Fibroblast of the aortic adventitia (primary cell): ENCODE measurements at regions not wholly inside any gene's neighbourhood (a gene's known extent, or its start where the extent isn't known, plus 50 kb on each side); places are given as distances from the start of the nearest gene placed in this dataset.

Experiments
- DNase-seq: peaks from one replicate; pipeline ENCODE4 v3.0.0-alpha.2; 2010; ENCODE audit warnings: low read depth
- H3K4me3 ChIP-seq: 2 replicates; pipeline ENCODE4 v1.5.1; 2011; ENCODE audit warnings: low read depth, mild to moderate bottlenecking, control low read depth, low read length, moderate library complexity
- TF ChIP-seq, protein P1 (sequence below): IDR thresholded peaks from 2 replicates; pipeline ENCODE4 v1.5.1; 2011; ENCODE audit warnings: mild to moderate bottlenecking, low read length, control low read depth, inconsistent platforms; ENCODE audit not compliant: insufficient read depth

DNA sequence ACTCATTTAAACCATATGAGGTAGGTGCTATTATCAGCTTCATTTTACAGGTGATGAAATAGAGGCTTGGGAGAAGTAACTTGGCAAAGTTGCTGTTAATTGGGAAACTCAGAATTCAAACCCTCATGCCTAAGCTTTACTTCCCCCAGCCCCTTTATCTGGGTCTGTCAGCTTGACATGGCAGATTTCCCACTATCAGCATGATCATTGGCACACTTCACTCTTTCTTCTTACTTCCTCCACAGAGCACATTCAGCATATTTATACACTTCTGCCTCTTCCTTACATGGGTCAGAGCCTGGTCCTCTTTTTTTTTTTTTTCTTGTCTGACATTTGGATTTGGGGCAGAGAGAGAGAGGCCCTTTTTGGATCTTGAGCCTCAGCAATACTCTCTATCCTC, 56.5 kb upstream of the ARX start:
- TF ChIP-seq, protein P1, sequence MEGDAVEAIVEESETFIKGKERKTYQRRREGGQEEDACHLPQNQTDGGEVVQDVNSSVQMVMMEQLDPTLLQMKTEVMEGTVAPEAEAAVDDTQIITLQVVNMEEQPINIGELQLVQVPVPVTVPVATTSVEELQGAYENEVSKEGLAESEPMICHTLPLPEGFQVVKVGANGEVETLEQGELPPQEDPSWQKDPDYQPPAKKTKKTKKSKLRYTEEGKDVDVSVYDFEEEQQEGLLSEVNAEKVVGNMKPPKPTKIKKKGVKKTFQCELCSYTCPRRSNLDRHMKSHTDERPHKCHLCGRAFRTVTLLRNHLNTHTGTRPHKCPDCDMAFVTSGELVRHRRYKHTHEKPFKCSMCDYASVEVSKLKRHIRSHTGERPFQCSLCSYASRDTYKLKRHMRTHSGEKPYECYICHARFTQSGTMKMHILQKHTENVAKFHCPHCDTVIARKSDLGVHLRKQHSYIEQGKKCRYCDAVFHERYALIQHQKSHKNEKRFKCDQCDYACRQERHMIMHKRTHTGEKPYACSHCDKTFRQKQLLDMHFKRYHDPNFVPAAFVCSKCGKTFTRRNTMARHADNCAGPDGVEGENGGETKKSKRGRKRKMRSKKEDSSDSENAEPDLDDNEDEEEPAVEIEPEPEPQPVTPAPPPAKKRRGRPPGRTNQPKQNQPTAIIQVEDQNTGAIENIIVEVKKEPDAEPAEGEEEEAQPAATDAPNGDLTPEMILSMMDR: no peak
- H3K4me3 ChIP-seq: no peak overlapping the region

DNA sequence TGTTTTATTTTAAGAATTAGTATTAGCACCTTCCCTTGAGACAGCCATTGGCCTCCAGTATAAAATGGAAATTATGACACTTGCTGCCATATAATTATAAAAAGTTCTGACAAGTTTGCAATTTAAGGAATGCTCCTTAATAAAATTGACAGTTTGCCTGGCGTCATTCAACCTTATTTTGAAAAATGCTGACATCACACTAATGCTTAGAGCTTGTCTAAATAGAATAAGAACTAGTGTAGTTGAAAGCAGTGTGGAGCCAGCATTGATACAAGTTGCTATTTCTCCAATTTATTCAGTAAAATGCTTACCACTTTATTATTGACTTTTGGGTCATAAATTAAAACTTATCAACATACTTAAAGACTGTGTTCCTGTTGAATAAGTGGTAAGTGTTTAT, 54.3 kb upstream of the ARX start:
- H3K4me3 ChIP-seq: no peak overlapping the region
- TF ChIP-seq, protein P1: no peak
- DNase-seq: no peak

More for the DNA sequence above, 56.5 kb upstream of the ARX start:
- DNase-seq: no peak

DNA sequence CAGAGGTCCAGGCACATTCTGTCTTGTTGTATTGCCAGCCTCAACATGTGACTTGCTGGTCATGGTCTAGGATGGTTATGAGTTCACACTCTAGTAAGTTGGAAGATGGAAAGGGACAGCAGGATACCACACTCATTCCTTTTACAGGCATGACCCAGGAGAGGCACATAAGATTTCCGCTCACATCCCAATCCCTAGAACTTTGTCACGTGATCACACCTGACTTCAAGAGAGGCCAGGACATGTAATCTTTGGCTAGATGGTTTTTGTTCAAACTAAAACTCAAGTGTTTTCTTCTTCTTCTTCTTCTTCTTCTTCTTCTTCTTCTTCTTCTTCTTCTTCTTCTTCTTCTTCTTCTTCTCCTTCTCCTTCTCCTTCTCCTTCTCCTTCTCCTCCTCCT, 53.4 kb upstream of the ARX start:
- TF ChIP-seq, protein P1: no peak
- no peak overlapping the region for H3K4me3 ChIP-seq
- DNase-seq: no peak

DNA sequence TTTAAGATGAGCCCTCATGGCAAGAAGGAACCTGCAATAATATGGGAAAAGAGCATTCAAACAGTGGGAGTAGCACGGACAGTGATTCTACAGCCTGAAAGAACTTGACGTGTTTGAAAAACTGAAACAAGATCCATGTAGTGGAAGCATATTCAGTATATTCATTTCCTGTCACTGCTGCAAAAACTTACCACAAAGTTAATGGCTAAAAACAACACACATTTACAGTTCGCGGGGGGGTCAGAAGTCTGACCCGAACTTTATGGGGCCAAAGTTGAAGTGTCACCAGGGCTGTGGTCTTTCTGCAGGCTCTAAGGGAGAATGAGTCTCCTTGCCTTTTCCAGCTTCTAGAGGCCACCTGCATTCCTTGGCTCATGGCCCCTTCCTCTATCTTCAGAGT, 52.6 kb upstream of the ARX start:
- DNase-seq: no peak
- TF ChIP-seq, protein P1: no peak
- H3K4me3 ChIP-seq: no peak overlapping the region

DNA sequence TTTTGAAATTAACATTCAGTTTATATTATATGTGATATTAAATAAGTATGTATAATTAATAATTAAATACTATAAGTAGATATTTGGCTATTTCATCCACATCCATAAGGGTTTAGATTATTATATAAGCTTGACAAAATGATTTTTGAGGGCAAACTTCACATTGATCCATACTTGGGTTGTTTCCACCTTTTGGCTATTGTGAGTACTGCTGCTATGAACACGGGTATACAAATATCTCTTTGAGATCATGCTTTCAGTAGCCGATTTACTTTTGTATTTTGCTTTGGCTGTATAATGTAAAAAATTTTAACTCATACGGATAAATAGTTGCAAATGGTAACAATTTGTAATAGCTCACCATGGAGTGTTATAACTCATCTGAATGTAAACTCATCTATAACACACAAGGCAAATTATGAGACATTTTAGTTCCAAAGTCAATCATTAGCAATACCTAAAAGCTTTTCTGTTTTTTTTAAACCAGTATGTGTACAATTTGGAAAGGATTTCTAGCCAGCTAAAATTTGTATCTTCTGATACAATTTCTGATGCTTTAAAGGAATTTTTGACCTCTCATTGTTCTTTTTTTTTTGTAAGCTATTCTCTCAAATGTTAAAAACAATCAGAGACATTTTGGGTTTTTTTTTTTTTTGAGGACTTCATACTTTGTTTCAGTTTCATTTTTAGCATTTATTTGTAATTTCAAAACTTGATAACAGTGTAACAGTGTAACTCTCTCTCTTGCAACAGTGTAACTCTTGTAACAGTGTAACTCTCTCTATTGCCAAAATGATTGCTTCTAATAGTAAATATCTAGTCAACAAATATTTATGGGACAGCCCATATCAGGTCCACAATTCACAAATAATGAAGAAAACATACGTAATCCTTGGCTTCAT, 51.8 kb upstream of the ARX start:
- TF ChIP-seq, protein P1: peak; percentile 9
- H3K4me3 ChIP-seq: no peak overlapping the region
- no peak for DNase-seq

DNA sequence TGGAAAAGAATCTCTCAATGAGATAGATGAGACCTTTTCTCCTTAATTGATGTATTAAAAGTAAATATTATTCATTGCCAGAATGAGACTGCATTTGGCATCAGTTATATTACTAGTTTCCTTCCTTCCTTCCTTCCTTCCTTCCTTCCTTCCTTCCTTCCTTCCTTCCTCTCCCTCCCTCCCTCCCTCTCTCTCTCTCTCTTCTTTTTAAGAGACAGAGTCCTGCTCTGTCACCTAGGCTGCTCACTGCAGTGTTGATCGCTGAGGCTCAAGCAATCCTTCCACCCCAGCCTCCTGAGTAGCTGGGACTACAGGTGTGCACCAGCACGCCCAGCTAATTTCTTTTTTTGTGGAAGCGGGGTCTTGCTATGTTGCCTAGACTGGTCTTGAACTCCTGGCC, 50.4 kb upstream of the ARX start:
- no peak overlapping the region for H3K4me3 ChIP-seq
- no peak for DNase-seq
- TF ChIP-seq, protein P1: no peak
